Endothelial cell of hepatic sinusoid (primary cell): ENCODE measurements at regions not wholly inside any gene's neighbourhood (a gene's known extent, or its start where the extent isn't known, plus 50 kb on each side); places are given as distances from the start of the nearest gene placed in this dataset.

Experiments used
- in situ Hi-C: cut with HindIII; loops from 2 replicates; pipeline ENCODE4 v1.10.0; 2017; ENCODE audit warnings: low sequenced_read_pairs

DNA sequence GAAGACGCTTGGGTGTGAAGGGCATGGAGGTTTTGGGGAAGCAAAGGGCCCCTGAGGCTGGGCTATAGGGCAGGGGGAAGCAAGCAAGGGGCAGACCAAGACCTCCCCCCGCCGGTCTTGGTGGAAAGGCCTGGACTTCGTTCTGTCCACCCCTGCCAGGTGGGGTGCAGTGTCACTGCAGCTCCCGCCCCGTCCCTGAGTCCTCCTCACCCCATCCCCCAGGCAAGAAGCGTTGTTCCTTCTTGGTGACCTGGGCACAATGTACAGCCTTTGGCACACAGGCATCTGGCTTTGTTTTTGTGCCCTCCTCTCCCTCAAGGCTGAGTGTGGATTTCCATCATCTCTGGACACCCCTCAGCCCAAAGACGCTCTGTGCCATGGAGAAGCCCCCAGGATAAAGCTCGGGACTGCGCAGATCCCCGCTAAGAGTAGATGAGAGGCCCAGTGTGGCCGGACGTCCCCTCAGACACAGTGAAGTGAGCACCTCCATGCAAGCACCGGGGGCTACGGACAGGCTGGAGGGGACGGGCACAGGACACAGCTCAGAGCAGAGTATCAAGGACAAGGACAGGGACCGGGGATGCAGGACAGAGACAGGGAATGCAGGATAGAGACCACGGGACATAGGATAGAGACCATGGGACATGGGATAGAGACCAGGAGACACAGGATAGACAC lies 89.4 kb upstream of the ACTRT2 start:
- in situ Hi-C loops = no loop called here

DNA sequence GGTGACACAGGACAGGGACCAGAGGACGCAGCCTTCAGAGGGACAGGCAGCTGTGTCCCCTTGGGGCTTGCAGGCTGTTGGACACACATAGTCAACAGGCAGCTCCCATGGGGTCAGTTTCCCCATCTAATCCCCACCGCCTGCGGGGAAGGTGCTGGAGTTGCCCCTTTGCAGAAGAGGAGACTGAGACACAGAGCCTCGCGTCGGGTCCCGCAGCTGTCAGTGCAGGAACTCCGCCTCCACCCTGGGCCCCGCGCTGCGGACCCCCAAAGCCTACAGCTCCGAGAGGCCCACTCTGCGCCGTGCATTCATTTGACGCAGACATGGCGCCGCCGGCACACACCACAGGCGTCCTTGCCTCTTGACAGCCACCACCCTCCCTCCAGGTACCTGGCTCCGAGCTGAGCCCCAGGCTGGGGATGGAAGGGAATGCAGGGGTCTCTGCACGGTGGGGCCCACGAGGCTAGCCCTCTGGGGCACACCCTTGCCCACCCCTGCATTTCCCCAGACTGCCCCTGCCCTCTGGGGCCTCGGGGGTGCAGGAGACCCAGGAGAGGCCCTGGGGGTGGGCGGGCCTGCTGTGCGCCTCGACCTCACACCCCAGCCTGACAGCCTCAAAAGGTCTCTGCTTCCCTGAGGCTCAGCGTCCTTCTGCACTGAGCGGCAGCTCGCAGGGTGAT lies 88.5 kb upstream of the ACTRT2 start:
- in situ Hi-C loops = no loop called here

DNA sequence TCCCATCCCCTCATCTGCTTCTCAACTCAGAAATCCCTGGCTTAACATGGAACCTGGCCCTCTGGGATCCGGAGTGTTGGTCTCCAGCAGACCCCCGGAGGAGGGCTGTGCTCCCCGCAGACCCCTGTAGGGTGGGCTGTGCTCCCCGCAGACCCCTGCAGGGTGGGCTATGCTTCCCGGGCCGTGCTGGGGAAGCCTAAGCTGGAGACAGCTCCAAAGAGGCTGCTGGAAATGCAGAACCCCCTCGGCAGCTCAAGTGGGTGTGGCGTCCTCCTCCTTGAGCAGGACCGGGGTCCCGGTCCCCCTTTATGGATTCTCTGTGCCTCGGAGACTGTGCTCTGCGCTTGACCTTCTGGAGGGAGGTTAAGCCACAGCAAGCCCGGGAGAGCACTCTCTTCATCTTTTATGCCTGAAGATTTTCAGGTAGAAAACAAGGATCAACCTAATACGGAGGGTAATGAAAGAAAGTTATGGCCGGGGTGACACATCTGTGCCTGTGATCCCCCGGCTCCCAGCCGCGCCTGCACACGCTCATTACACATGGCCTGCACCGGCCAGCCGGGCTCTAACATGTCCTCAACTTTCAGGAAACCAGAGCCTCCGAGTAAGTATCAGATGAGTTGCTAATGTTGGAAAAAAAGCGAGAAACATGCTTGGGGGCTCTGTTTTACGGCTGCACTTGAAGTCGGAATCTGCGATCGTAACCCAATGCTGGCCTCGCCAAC lies 87.7 kb upstream of the ACTRT2 start:
- in situ Hi-C loops = no loop called here

DNA sequence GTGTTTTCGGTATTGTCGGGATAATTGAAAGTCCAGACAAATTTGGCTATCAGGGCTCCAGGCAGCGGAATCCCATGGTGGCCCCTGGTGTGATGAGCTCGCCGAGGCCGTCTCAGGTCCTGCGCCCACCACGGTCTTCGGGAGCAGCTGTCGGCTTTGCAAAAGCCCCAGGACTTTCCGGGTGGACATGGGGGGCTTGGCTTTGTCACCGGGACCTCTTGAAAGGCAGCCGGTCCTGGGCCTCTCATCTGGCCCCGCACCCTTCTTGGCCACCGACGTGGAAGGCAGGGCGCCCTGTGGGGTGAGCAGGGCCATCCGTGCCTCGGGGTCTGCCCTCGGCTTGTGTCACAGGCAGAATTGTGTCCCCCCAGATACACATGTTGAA lies 87.1 kb upstream of the ACTRT2 start:
- in situ Hi-C loops = no loop called here

DNA sequence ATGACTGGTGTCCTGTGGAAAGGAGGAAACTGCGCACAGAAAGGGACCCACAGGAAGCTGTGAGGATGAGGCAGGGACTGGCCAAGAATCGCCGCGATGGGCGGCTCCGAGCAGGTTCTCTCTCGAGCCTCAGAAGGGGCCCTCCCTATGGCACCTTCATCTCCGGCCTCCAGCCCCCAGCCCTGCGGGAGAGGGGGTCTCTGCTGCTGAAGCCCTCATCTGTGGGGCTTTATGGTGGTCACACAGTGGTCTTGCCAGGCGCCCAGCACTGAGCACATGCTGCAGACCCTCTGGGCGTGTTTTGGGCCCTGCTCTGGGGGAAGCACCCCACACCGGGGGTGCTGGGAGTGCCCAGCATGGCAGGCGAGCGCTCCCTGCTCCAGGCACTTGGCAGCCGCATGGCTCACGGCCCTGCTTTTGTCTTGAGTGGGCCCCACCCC lies 86.6 kb upstream of the ACTRT2 start:
- in situ Hi-C loops = no loop called here

DNA sequence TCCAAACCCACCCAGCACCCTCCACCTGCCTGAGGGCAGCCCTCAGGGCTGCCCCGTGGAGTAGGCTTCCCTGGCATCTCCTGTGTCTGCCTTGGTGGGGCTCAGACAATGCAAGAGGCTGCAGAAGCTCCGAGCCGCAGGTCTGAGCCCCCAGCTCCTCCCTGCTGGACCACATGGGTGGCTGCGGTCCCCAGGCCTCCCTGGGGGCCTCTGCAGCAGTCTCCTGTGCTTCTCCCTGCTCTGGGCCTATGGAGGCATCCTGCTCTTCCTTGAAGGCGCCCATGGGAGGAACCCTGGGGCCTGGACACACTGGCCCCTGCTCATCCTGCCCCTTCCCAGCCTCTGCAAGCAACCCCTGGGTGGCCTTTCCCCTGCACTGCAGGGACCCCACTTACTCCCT lies 86.1 kb upstream of the ACTRT2 start:
- in situ Hi-C loops = no loop called here

DNA sequence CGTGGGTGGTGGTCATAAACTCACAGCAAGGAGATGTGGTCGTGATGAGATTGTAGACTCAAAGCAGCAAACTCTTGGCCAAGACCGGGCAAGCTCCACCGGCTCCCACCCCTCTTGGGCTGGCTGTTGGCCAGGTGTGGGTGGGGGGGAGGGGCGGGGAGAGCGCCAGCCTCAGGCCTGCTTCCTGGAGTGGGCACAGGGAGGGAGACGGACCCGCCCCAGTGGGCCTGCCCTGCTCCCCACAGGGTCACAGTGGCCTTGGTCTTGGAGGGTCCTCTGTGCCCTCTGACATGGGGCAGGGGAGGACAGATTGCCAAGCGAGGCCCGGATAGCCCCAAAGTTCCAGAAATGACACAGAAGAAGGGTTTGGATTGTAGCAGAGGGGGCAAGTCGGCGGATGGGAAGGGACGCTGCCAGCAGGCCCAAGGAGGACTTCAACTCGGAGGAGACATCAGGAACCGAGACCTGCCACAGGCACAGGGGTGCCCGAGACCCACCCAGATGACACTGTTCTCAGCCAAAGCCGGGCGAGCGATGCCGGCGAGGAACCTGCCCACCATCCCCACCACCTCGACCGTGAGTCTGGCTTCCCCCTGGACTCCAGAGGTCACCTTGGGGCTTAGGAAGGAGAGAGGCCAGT lies 85.4 kb upstream of the ACTRT2 start:
- in situ Hi-C loops = no loop called here

DNA sequence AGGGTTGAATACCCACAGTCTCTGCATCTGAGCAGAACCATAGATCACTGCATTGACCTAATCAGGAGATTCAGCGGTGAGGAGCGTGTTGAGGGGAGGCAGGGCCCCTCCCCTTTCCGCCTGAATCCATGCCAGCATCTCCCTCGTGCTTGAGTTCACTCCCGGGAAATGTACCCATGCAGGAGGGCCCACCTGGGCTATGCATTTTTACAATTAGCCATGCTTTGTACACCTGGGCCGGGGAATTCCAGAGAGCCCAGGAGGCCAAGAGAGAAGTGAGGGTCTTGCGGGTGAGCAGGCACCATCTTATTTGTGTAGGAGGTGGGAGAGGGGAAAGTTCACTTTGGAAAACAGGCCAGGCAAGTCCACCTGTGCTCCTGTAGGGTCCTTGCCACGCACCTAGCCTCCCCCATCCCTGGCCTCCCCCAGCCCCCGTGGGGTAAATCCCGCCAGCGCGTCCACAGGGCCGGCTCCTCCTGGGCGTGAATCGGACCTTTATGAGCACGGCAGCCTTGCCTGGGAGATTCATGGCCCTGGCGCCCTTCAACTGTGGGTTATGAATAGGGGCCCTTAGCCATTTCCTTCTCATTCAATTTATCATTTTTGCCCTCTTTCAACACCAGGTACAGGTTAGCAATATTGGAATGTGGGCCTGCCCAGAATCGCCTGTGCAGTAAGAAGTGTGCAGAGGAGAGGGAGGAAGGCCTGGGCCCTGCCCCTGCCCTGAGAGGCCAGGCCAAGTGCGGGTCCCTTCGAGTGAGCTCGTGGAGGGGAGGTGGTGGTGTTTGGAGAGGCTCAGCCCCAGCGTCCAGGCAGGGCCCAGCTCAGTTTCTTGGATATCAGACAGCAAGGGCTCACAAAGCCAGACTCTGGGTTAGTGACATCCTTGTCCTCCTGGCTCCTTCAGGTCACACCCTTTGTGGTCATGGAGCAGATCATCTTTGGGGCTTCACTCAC lies 84.4 kb upstream of the ACTRT2 start:
- in situ Hi-C loops = no loop called here

DNA sequence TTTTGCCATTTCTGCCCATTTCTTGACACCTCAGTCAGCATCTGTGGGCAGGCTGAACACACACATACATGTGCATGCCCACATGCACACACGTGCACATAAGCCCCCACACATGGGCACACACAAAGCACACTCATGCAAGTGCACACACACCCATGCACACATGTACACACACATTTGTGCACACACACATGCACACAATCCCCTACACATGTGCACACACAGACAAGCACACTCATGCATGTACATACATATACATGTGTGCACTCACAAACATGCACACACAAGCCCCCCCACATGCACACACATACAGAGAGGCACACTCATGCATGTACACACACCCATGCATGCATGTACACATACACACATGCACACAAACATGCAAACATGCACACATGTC lies 83.5 kb upstream of the ACTRT2 start:
- in situ Hi-C loops = no loop called here

DNA sequence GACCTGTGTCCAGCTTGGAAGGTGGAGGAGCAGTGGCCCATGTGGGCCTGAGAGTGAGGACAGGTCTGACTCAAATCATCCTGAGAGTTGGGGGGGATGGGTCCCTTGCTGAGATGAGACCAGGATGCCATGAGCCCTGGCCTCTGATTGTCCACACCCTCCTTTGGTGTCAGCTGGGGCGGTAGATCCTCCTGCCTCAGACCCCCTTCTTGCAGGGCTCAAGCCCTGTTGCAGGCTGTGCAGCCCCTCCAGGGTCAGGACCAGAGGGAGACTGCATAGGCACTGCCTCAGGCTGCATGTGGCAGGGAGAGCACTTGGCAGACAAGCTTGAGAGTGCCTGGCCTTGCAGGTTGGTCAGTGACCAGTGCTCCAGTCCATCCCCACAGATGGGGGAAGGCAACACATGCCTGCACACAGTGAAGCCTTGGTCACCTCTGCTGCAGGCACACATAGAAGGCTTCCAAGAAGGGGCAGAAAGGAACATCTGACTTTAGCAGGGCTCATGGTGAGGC lies 82.2 kb upstream of the ACTRT2 start:
- in situ Hi-C loops = no loop called here

DNA sequence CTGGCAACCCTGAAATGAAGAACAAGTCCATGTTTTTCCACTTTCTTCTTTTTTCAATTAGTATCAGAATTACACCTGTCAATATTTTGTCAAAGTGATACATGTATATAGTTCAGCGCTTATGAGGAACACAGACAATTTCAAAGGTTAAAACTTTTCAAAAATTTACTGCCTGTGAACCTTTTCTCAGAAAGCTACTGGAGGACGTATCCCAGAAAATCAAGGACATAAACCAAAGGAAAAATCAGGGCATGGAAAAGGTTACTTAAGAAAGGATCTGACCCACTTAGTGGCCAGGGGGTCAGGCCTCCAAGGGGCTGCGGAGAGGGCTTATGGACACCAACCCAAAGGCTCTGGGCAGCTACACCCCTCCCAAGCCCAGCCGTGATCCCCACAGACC lies 81.1 kb upstream of the ACTRT2 start:
- in situ Hi-C loops = no loop called here

DNA sequence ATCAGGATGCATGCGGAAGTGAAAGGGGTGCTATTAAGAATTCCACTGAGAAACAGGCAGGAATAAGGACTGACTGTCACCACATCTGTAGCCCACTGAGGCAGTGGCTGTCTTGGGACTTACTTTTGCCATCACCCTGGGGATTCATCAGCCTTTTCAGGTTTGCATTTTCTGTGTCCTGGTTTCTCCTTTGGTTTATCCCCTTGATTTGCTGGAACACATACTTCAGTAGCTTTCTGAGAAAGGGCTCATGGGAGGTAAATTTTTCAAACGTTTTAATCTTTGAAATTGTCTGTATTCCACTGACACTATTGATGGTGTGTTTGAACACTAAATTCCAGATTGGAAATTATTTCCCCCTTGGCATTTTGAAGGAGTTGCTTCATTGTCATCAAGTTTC lies 80.2 kb upstream of the ACTRT2 start:
- in situ Hi-C loops = no loop called here

DNA sequence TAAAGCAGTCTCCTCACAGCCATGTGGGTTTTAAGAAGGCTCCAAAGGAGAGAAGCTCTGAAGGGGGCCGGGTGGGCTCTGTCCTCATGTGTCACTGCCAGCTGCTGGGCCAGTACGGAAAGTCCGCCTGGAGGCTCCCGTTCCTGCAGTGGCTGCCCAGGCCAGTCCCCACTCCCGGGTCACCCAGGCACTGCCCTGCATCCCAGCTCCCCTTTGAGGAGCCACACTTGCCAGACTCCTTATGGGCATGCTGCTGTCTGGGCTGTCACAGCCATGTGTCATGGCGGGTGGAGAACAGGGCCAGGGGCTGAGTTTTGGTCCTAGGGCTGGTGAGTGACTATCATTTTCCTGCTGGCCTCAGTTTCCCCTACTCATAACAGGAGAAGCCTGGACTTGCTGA lies 79.4 kb upstream of the ACTRT2 start:
- in situ Hi-C loops = no loop called here

DNA sequence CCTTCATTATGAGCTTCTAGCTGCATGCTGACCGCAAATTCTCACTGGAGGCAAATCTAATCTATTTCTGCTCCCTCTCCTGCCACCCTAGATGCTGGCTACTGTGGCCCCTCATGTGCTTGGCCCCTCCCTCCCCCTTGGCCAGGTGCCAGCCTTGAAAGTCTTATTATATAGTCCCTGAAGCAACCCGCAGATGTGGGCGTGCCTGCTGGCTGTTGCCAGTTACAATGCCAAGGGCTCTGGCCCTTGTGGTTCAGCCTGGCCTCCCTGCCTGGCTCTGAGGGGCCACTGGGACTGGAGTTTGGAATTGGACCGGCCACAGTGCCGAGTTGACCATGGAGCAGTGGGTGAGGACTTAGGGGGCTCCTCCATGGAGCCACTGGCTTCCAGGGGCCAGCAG lies 78.9 kb upstream of the ACTRT2 start:
- in situ Hi-C loops = no loop called here

DNA sequence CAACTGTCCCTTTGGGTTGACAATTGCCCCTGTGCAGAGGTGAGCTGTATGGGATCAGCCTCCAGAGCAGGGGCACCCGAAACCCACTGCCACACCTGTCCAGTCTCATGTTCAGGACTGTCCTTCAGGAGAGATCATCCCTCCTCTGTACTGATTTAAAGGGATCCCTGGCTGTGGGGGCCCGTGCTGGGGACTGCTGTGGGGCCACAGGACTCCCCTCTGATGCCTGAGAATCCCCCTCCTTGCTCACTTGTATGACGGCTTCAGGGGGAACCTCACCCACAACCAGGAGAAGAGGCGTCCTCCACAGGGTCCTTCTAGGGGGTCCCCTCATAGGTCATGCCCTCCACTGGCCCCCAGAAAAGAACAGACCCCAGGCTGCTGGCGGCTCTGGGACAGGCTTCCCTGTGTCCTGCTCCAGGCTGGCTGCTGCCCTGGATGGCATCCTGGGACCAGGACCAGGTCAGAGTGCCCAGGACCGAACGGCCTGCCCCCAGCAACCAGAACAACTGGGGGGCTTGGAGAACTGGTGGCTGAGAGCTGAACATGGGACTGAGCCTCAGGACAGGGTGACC lies 77.5 kb upstream of the ACTRT2 start:
- in situ Hi-C loops = no loop called here

DNA sequence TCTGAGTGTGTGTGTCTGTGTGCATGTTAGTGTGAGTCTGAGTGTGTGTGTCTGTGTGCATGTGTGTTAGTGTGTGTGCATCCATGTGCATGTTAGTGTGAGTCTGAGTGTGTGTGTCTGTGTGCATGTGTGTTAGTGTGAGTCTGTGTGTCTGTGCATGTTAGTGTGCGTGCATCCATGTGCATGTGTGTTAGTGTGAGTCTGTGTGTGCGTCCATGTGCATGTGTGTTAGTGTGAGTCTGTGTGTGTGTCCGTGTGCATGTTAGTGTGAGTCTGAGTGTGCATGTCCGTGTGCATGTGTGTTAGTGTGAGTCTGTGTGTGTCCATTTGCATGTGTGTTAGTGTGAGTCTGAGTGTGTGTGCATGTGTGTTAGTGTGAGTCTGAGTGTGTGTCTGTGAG lies 76.6 kb upstream of the ACTRT2 start:
- in situ Hi-C loops = no loop called here

DNA sequence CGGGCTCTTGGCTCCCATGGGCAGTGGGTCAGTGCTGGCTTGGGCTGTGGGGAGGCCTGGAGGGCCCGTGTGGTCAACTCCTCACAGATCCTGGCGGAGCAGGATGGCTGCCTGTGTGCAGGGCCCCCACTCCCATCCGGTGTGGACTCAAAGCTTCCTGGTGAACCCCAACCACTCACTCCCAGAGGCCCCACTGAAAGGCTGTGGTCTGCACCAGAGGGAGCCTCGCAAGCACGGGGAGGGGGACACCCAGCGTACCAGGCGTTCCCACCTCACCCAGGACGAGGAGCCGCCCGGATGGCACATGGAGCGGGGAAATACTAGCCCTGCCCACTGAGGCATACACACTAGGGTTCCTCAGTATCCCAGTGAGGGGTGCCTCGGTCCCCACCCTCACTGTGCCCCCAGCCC lies 75.4 kb upstream of the ACTRT2 start:
- in situ Hi-C loops = no loop called here

DNA sequence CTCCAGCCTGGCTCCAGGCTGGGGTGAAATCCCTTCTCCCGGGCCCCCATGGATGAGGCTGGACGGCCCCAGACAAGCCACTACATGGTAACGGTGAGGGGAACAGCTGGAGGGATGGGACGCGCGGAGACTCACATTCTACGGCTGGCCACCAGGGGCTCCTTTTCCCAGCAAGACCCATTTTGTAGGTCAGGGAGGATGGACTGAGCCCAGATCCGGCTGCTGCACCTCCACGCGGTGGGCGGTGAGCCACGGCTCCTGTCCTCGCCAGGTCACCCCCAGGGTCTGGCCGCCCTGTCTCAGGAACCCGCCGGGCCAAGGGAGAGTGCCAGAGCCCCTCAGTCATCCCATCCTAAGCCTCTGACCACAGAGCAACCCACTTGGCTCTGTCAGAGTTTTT lies 75.0 kb upstream of the ACTRT2 start:
- in situ Hi-C loops = no loop called here

DNA sequence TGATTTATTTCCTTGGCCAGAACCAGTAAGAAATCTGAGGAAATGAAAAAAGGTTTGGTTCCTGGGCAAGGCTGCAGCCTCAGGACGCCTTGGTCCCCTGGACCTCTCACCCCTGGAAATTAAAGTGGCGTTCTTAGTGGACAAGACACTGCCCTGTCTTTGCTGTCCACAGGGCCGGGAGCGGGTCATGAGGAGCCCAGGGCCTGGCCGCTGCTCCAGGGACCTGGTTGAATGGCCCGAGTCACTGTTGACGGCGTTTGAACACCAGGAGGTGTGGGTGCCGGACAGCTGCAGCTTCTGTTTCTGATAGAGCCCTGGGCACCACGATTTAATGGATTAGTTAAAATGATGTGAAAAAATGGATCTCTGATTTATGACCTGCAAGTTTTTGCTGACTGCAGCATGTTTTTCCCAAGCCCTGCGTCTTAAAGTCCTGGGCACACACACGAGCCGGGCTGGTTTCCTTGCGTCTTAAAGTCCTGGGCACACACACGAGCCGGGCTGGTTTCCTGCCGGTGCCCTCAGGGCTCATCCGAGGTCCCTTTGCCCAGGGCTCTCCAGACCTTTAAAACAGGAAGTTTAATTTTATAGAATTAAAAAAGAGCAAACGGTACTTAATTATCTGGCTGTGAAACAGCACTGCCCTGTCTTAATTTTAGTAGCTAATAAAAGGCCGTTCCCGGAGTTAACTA lies 74.1 kb upstream of the ACTRT2 start:
- in situ Hi-C loops = no loop called here
